C4-2B (cell line): ENCODE measurements at regions not wholly inside any gene's neighbourhood (a gene's known extent, or its start where the extent isn't known, plus 50 kb on each side); places are given as distances from the start of the nearest gene placed in this dataset.

ENCODE experiments used
- H3K27ac ChIP-seq: fragments of 450-650 bp; 2 replicates; pipeline ENCODE4 v1.5.1; 2017
- ZFX ChIP-seq: fragments of 450-650 bp; IDR thresholded peaks from 2 replicates; pipeline ENCODE4 v1.6.1; 2017
- TF ChIP-seq, protein P1 (sequence below): fragments of 450-650 bp; conservative IDR thresholded peaks from 2 replicates; pipeline ENCODE4 v1.5.1; 2017; ENCODE audit warnings: mild to moderate bottlenecking

DNA sequence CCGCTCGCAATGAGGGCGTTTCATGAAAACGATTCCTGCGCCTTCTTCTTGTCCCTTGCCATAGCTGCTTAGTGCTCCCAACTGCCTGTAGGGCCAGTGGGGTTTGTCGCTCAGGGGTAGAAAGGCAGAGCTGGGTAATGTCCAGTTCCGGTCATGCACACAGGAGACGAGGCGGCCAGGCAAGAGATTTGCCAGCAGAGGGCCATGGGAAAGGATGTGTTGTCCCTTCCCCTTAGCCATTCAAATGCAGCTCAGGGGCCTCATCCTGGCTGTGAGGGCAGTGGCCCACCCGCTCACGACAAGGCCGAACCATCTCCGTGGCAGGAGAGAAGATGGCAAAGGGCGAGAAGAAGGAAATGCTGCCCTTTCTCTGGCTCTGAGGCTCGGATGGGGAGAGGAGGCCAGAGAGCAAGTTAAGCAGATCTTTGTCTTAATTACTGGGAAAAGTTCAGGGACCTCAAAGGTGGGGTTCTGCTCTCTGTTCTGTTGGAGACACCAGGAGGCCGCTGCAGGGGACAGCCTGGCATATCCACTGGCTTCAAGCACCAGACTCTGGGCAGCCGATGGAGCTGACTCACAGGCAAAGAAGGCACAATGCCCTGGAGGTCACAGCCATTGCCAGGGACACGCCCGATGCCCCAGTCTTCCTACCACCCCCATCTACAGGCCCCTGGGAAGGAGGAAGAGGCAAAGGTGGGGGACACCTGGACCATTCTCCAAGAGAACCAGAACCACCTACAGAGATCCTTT, 534.8 kb upstream of the MGMT start:
- no peak overlapping the region for H3K27ac ChIP-seq
- no peak for TF ChIP-seq ZFX
- TF ChIP-seq, protein P1, sequence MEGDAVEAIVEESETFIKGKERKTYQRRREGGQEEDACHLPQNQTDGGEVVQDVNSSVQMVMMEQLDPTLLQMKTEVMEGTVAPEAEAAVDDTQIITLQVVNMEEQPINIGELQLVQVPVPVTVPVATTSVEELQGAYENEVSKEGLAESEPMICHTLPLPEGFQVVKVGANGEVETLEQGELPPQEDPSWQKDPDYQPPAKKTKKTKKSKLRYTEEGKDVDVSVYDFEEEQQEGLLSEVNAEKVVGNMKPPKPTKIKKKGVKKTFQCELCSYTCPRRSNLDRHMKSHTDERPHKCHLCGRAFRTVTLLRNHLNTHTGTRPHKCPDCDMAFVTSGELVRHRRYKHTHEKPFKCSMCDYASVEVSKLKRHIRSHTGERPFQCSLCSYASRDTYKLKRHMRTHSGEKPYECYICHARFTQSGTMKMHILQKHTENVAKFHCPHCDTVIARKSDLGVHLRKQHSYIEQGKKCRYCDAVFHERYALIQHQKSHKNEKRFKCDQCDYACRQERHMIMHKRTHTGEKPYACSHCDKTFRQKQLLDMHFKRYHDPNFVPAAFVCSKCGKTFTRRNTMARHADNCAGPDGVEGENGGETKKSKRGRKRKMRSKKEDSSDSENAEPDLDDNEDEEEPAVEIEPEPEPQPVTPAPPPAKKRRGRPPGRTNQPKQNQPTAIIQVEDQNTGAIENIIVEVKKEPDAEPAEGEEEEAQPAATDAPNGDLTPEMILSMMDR, result no peak

DNA sequence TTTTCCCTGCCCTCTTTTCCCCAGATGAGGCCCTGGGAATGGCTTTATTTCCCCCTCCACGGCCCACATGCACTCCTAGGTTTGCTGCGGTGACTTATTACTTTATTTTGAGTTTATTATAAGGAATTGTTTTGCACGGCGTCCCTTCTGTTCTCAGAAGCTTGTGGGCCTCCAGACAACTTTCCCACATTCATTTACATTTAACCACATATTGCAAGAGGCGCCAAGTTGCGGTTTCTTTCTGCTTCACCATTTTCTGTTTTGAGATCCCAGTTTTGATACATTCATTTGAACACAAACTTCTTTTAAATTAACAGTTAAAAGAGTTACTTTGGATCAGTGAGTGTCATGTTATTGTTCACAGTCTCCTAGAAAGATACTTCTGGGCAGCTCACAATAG, 532.5 kb upstream of the MGMT start:
- no peak for TF ChIP-seq ZFX
- TF ChIP-seq, protein P1, result no peak
- no peak overlapping the region for H3K27ac ChIP-seq

GRCh38 chr10:128936392-128936791, 530.6 kb upstream of the MGMT start:
- no peak overlapping the region for H3K27ac ChIP-seq
- TF ChIP-seq, protein P1, result no peak
- no peak for TF ChIP-seq ZFX

DNA sequence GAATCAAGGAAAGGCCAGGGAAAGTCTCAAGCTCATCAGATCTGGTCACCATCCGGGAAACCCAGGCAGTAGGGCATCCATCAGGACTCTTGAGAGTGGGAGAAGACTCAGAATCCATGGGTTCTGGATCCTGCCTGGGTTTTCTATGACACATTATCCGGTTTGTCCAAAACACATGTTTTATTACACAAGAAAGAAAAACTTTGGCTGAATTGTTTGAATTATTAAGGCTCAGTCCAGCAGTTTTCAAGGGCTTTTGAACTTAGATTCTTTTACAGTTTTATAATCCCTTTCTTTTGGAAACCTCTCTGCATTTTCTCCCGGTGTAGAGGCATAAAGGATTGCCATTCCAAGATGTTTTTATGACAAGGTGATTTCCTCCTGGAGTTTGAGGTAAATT, 528.5 kb upstream of the MGMT start:
- TF ChIP-seq, protein P1, result no peak
- no peak for TF ChIP-seq ZFX
- H3K27ac ChIP-seq, result no peak overlapping the region

GRCh38 chr10:128940081-128940480, 527.0 kb upstream of the MGMT start:
- H3K27ac ChIP-seq, result no peak overlapping the region
- TF ChIP-seq, protein P1, result no peak

GRCh38 chr10:128943111-128943510, 523.9 kb upstream of the MGMT start:
- H3K27ac ChIP-seq, result no peak overlapping the region
- TF ChIP-seq, protein P1, result no peak
- TF ChIP-seq ZFX, result no peak

GRCh38 chr10:128945398-128945797, 521.6 kb upstream of the MGMT start:
- H3K27ac ChIP-seq, result no peak overlapping the region
- TF ChIP-seq, protein P1, result no peak
- TF ChIP-seq ZFX, result no peak
